GM18868 (cell line): ENCODE measurements at regions not wholly inside any gene's neighbourhood (a gene's known extent, or its start where the extent isn't known, plus 50 kb on each side); places are given as distances from the start of the nearest gene placed in this dataset.

Source experiments
- ATAC-seq: cut with Tn5 transposase; IDR thresholded peaks from one replicate; pipeline ENCODE4 v1.9.1; 2021; ENCODE audit warnings: mild to moderate bottlenecking, moderate library complexity; ENCODE audit not compliant: unreplicated experiment

GRCh38 chr14:98542316-98542715, 729.7 kb downstream of the BCL11B start:
- no peak for ATAC-seq

GRCh38 chr14:98543074-98543473, 728.9 kb downstream of the BCL11B start:
- ATAC-seq = no peak

GRCh38 chr14:98544174-98544573, 727.8 kb downstream of the BCL11B start:
- no peak for ATAC-seq

- no peak for ATAC-seq
Observed at GRCh38 chr14:98545181-98545580, 726.8 kb downstream of the BCL11B start.

GRCh38 chr14:98548071-98548686, 723.8 kb downstream of the BCL11B start:
- no peak for ATAC-seq

GRCh38 chr14:98551028-98551427, 721.0 kb downstream of the BCL11B start:
- ATAC-seq = no peak

- no peak for ATAC-seq
Observed at GRCh38 chr14:98555440-98555839, 716.6 kb downstream of the BCL11B start.

- no peak for ATAC-seq
Observed at GRCh38 chr14:98564006-98564405, 708.0 kb downstream of the BCL11B start.

- no peak for ATAC-seq
Observed at GRCh38 chr14:98564541-98564940, 707.5 kb downstream of the BCL11B start.

- ATAC-seq = no peak
Observed at GRCh38 chr14:98571104-98571503, 700.9 kb downstream of the BCL11B start.

- no peak for ATAC-seq
Observed at GRCh38 chr14:98573082-98573481, 698.9 kb downstream of the BCL11B start.

GRCh38 chr14:98576463-98576862, 695.5 kb downstream of the BCL11B start:
- no peak for ATAC-seq

- ATAC-seq = no peak
Observed at GRCh38 chr14:98578204-98578603, 693.8 kb downstream of the BCL11B start.

GRCh38 chr14:98579140-98579539, 692.9 kb downstream of the BCL11B start:
- no peak for ATAC-seq

- ATAC-seq = no peak
Observed at GRCh38 chr14:98580131-98580678, 691.8 kb downstream of the BCL11B start.

GRCh38 chr14:98582276-98582675, 689.7 kb downstream of the BCL11B start:
- ATAC-seq = no peak

GRCh38 chr14:98591161-98591560, 680.8 kb downstream of the BCL11B start:
- ATAC-seq = no peak

- no peak for ATAC-seq
Observed at GRCh38 chr14:98592611-98593170, 679.3 kb downstream of the BCL11B start.

- no peak for ATAC-seq
Observed at GRCh38 chr14:98593361-98593761, 678.6 kb downstream of the BCL11B start.

GRCh38 chr14:98594156-98594555, 677.8 kb downstream of the BCL11B start:
- ATAC-seq = no peak

- ATAC-seq = no peak
Observed at GRCh38 chr14:98598576-98598975, 673.4 kb downstream of the BCL11B start.

- no peak for ATAC-seq
Observed at GRCh38 chr14:98599082-98599481, 672.9 kb downstream of the BCL11B start.

GRCh38 chr14:98602983-98603382, 669.0 kb downstream of the BCL11B start:
- ATAC-seq = no peak
